SK-N-SH (cell line): ENCODE measurements at regions not wholly inside any gene's neighbourhood (a gene's known extent, or its start where the extent isn't known, plus 50 kb on each side); places are given as distances from the start of the nearest gene placed in this dataset.

Experiments used
- CTCF ChIA-PET: fragments of 300-600, 350-600 bp; formaldehyde crosslinking; extraction: SDS; loops from one replicate; lab custom pipeline; 2021; lab: Yijun Ruan, JAX
- POLR2A ChIA-PET: fragments of 350-600 bp; sonication (Branson Sonifier 250); formaldehyde crosslinking; extraction: SDS; loops from one replicate; lab custom pipeline; 2020; ENCODE audit warnings: antibody characterized with exemption, inconsistent platforms; lab: Yijun Ruan, JAX
- DNase-seq: peaks from one replicate; pipeline ENCODE4 v3.0.0; 2012
- H2AFZ ChIP-seq: fragments of 200-600 bp; sonication (generic); 2 replicates; pipeline ENCODE4 v1.8.1; 2016; ENCODE audit warnings: antibody characterized with exemption, mild to moderate bottlenecking, low read depth
- H3F3A ChIP-seq: fragments of 200-600 bp; sonication (generic); replicated peaks from 2 replicates; pipeline ENCODE3; 2016; ENCODE audit warnings: antibody characterized with exemption, mild to moderate bottlenecking; ENCODE audit not compliant: insufficient read depth
- H3K27ac ChIP-seq, 2 experiments: fragments of 200-500 bp in 1 of 2; fragments of 200-600 bp in 1 of 2; sonication (Bioruptor generic) in 1 of 2; sonication (generic), shearing (Covaris generic) in 1 of 2; 2 replicates each; pipeline versions ENCODE4 v1.5.1 to v1.6.1; 2014 to 2016; ENCODE audit warnings: low read depth in 2 of 2, inconsistent platforms in 1 of 2, low read length in 1 of 2, mild to moderate bottlenecking in 1 of 2, mixed read lengths in 1 of 2
- H3K27me3 ChIP-seq: fragments of 200-600 bp; sonication (generic), shearing (Covaris generic); 2 replicates; pipeline ENCODE4 v1.6.1; 2016; ENCODE audit warnings: mixed run types; ENCODE audit not compliant: insufficient read depth
- H3K36me3 ChIP-seq, 2 experiments: fragments of 200-500 bp in 1 of 2; fragments of 200-600 bp in 1 of 2; sonication (Bioruptor generic) in 1 of 2; sonication (generic) in 1 of 2; replicated peaks in 1 of 2; 2 replicates each; pipeline versions ENCODE3 to v1.5.1; 2014 to 2016; ENCODE audit warnings: low read length in 1 of 2, mild to moderate bottlenecking in 1 of 2; ENCODE audit not compliant: insufficient read depth in 2 of 2, control insufficient read depth in 1 of 2
- H3K4me1 ChIP-seq, 2 experiments: fragments of 200-500 bp in 1 of 2; fragments of 200-600 bp in 1 of 2; sonication (Bioruptor generic) in 1 of 2; sonication (generic), shearing (Covaris generic) in 1 of 2; 2 replicates each; pipeline versions ENCODE4 v1.5.1 to v1.6.1; 2014 to 2016; ENCODE audit warnings: low read depth in 1 of 2, low read length in 1 of 2, mixed run types in 1 of 2; ENCODE audit not compliant: insufficient read depth in 2 of 2, control insufficient read depth in 1 of 2
- H3K4me2 ChIP-seq: fragments of 200-600 bp; sonication (generic), shearing (Covaris generic); 2 replicates; pipeline ENCODE4 v1.6.1; 2017; ENCODE audit warnings: mixed run types
- H3K4me3 ChIP-seq, 2 experiments: fragments of 200-500 bp in 1 of 2; fragments of 200-600 bp in 1 of 2; sonication (Bioruptor generic) in 1 of 2; sonication (generic), shearing (Covaris generic) in 1 of 2; 2 replicates each; pipeline versions ENCODE4 v1.5.1 to v1.8.1; 2014 to 2016; ENCODE audit warnings: low read depth in 2 of 2, inconsistent platforms in 1 of 2, low read length in 1 of 2, mild to moderate bottlenecking in 1 of 2, mixed read lengths in 1 of 2, moderate library complexity in 1 of 2
- H3K79me2 ChIP-seq: fragments of 200-600 bp; sonication (generic); 2 replicates; pipeline ENCODE4 v1.8.1; 2017; ENCODE audit warnings: mild to moderate bottlenecking; ENCODE audit not compliant: insufficient read depth
- H3K9ac ChIP-seq: fragments of 200-600 bp; sonication (generic); 2 replicates; pipeline ENCODE4 v1.6.1; 2017; ENCODE audit warnings: mixed run types
- H3K9me2 ChIP-seq: fragments of 200-600 bp; sonication (generic); 2 replicates; pipeline ENCODE4 v1.6.1; 2017; ENCODE audit warnings: mixed run types
- H3K9me3 ChIP-seq: fragments of 200-600 bp; sonication (generic); 2 replicates; pipeline ENCODE4 v1.6.1; 2017; ENCODE audit warnings: mixed run types, mild to moderate bottlenecking, moderate library complexity
- H4K20me1 ChIP-seq: fragments of 200-600 bp; sonication (generic); 2 replicates; pipeline ENCODE4 v1.6.1; 2017; ENCODE audit warnings: mild to moderate bottlenecking, mixed run types; ENCODE audit not compliant: insufficient read depth
- ELF1 ChIP-seq: IDR thresholded peaks from 2 replicates; pipeline ENCODE4 v1.4.0; 2012
- EZH2phosphoT487 ChIP-seq: fragments of 200-600 bp; sonication (generic); IDR thresholded peaks from 2 replicates; pipeline ENCODE4 v1.6.1; 2017; ENCODE audit warnings: low read depth, mixed run types, mild to moderate bottlenecking, antibody characterized with exemption, moderate library complexity, borderline replicate concordance
- GATA2 ChIP-seq: sonication (generic); formaldehyde crosslinking; IDR thresholded peaks from 2 replicates; pipeline ENCODE4 v1.5.0; 2020; ENCODE audit warnings: mild to moderate bottlenecking, missing genetic modification reagents
- MEF2A ChIP-seq: IDR thresholded peaks from 2 replicates; pipeline ENCODE4 v1.4.0; 2012; ENCODE audit warnings: low read depth, borderline replicate concordance
- RAD21 ChIP-seq: IDR thresholded peaks from 2 replicates; pipeline ENCODE4 v1.6.1; 2012; ENCODE audit warnings: mild to moderate bottlenecking, low read length
- REST ChIP-seq: IDR thresholded peaks from 2 replicates; pipeline ENCODE4 v1.6.1; 2012; ENCODE audit warnings: mild to moderate bottlenecking, low read depth, low read length, moderate library complexity
- RFX5 ChIP-seq: IDR thresholded peaks from 2 replicates; pipeline ENCODE4 v1.6.1; 2012; ENCODE audit warnings: mild to moderate bottlenecking, improper control_type of control experiment, low read length
- RXRA ChIP-seq: IDR thresholded peaks from 2 replicates; pipeline ENCODE4 v1.4.0; 2012; ENCODE audit warnings: low read depth, mild to moderate bottlenecking, borderline replicate concordance
- SIN3A ChIP-seq: IDR thresholded peaks from 2 replicates; pipeline ENCODE4 v1.6.1; 2012; ENCODE audit warnings: low read depth, mild to moderate bottlenecking, low read length, moderate library complexity, borderline replicate concordance
- SMC3 ChIP-seq: IDR thresholded peaks from 2 replicates; pipeline ENCODE4 v1.6.1; 2012; ENCODE audit warnings: low read depth, low read length, improper control_type of control experiment
- TAF1 ChIP-seq: IDR thresholded peaks from 2 replicates; pipeline ENCODE4 v1.6.1; 2012; ENCODE audit warnings: low read depth, mild to moderate bottlenecking, low read length, moderate library complexity, borderline replicate concordance
- WGBS: methylation state at CpG from one replicate; pipeline ENCODE4 v1.1.6; 2017; ENCODE audit warnings: low lambda C conversion rate; 5-methylcytosine and 5-hydroxymethylcytosine counted together

GRCh38 chr17:34725008-34725407 lies 145.6 kb downstream of the TMEM132E start:
- H3K27ac ChIP-seq = no peak overlapping the region
- WGBS = 14% methylated on average over 2 of the region's 2 CpGs
- no peak overlapping the region for H3K9ac ChIP-seq
- H3K36me3 ChIP-seq = no peaks in the 10 kb centered on the region
- TF ChIP-seq RFX5 = no peak
- no peak for TF ChIP-seq SIN3A
- no peak for TF ChIP-seq ELF1
- TF ChIP-seq MEF2A = no peak
- TF ChIP-seq RXRA = no peak
- no peak for TF ChIP-seq EZH2phosphoT487
- no peak for TF ChIP-seq TAF1
- TF ChIP-seq, all 33 proteins: peak for 0
- ChIA-PET POLR2A (interaction anchor here (0.6 kb wide), 1 partner anchor 240 kb away, joined by 3 read pairs; no protein-coding TSS in a partner anchor), CTCF (no interaction called here)
- no peaks in the 10 kb centered on the region for H4K20me1 ChIP-seq
- H2AFZ ChIP-seq = no peak overlapping the region
- peaks cover 0 to 16% of the 10 kb centered on the region in 2 experiments; a peak in 1 of 4 replicates for H3K4me1 ChIP-seq
- H3K9me3 ChIP-seq = no peaks in the 10 kb centered on the region
- H3K79me2 ChIP-seq = no peaks in the 10 kb centered on the region
- H3K27me3 ChIP-seq = no peaks in the 10 kb centered on the region
- DNase-seq = no peak
- no peaks in the 10 kb centered on the region for H3F3A ChIP-seq
- H3K4me2 ChIP-seq = no peak overlapping the region
- H3K9me2 ChIP-seq = no peaks in the 10 kb centered on the region
- no peak overlapping the region for H3K4me3 ChIP-seq

- Histone ChIP-seq H3K27ac (no peak overlapping the region), H3K9ac (no peak overlapping the region), H3K4me2 (no peak overlapping the region), H3K4me3 (no peak overlapping the region), H3K79me2 (no peaks in the 10 kb centered on the region), H4K20me1 (no peaks in the 10 kb centered on the region), H3K27me3 (no peaks in the 10 kb centered on the region), H2AFZ (no peak overlapping the region), H3K36me3 (no peaks in the 10 kb centered on the region), H3K4me1 (peaks cover 0 to 16% of the 10 kb centered on the region in 2 experiments; a peak in 1 of 4 replicates), H3K9me2 (no peaks in the 10 kb centered on the region), H3K9me3 (no peaks in the 10 kb centered on the region), H3F3A (no peaks in the 10 kb centered on the region)
- ChIA-PET POLR2A (no interaction called here), CTCF (no interaction called here)
- DNase-seq = no peak
- TF ChIP-seq REST (no peak), RAD21 (no peak), SMC3 (no peak), RXRA (no peak), GATA2 (CRISPR knock-in tag) (no peak)
- WGBS = 59% methylated on average over 10 of the region's 10 CpGs
These were observed 144.5 kb downstream of the TMEM132E start for GRCh38 chr17:34723875-34724274.
